ENCODE measurements at regions not wholly inside any gene's neighbourhood (a gene's known extent, or its start where the extent isn't known, plus 50 kb on each side); places are given as distances from the start of the nearest gene placed in this dataset.

GRCh38 chr13:47334173-47334572 lies 437.3 kb upstream of the HTR2A start:
- H4K20me1 ChIP-seq (ENCODE audit: low read depth, low read length) = no peaks in the 10 kb centered on the region
- H3K9me3 ChIP-seq (ENCODE audit: insufficient read depth, low read length) = no peaks in the 10 kb centered on the region
- H3K27ac ChIP-seq (ENCODE audit: low read depth, low read length) = no peak overlapping the region
- no peak overlapping the region for H3K9ac ChIP-seq (ENCODE audit: low read length)
- TF ChIP-seq CTCF (IDR thresholded peaks at IDR 0.05; ENCODE audit: insufficient read depth, low read length, poor library complexity, severe bottlenecking) = no peak
- no peak for TF ChIP-seq EZH2phosphoT487 (conservative IDR thresholded peaks at IDR 0.05; ENCODE audit: low read length)
- no peak overlapping the region for H3K4me2 ChIP-seq (ENCODE audit: low read depth, low read length, poor library complexity, severe bottlenecking)
- H3K4me3 ChIP-seq (ENCODE audit: insufficient read depth, low read length, poor library complexity, severe bottlenecking) = no peak overlapping the region
- no peaks in the 10 kb centered on the region for H3K79me2 ChIP-seq (ENCODE audit: insufficient read depth, low read length)
- no peaks in the 10 kb centered on the region for H3K27me3 ChIP-seq (ENCODE audit: low read length)
- H2AFZ ChIP-seq (ENCODE audit: low read depth, low read length, severe bottlenecking) = no peak overlapping the region
- H3F3A ChIP-seq (ENCODE audit: insufficient read depth) = no peaks in the 10 kb centered on the region
- H3K9me2 ChIP-seq (replicated peaks; ENCODE audit: insufficient read depth, low read length) = no peaks in the 10 kb centered on the region
- no peaks in the 10 kb centered on the region for H3K36me3 ChIP-seq (ENCODE audit: low read length)

GRCh38 chr13:47332149-47332548 lies 435.3 kb upstream of the HTR2A start:
- no peaks in the 10 kb centered on the region for H3K79me2 ChIP-seq (ENCODE audit: insufficient read depth, low read length)
- no peak overlapping the region for H2AFZ ChIP-seq (ENCODE audit: low read depth, low read length, severe bottlenecking)
- no peak overlapping the region for H3K9ac ChIP-seq (ENCODE audit: low read length)

GRCh38 chr13:47330031-47330430 lies 433.2 kb upstream of the HTR2A start:
- Histone ChIP-seq H3K4me2 (ENCODE audit: low read depth, low read length, poor library complexity, severe bottlenecking) (no peak overlapping the region), H3K9me2 (replicated peaks; ENCODE audit: insufficient read depth, low read length) (no peaks in the 10 kb centered on the region), H3K27me3 (ENCODE audit: low read length) (no peaks in the 10 kb centered on the region), H4K20me1 (ENCODE audit: low read depth, low read length) (no peaks in the 10 kb centered on the region), H3K4me3 (ENCODE audit: insufficient read depth, low read length, poor library complexity, severe bottlenecking) (no peak overlapping the region), H3K36me3 (ENCODE audit: low read length) (no peaks in the 10 kb centered on the region), H3K9me3 (ENCODE audit: insufficient read depth, low read length) (no peaks in the 10 kb centered on the region), H3F3A (ENCODE audit: insufficient read depth) (no peaks in the 10 kb centered on the region), H3K27ac (ENCODE audit: low read depth, low read length) (no peak overlapping the region), H3K9ac (ENCODE audit: low read length) (no peak overlapping the region), H2AFZ (ENCODE audit: low read depth, low read length, severe bottlenecking) (no peak overlapping the region), H3K79me2 (ENCODE audit: insufficient read depth, low read length) (no peaks in the 10 kb centered on the region)
- TF ChIP-seq CTCF (IDR thresholded peaks at IDR 0.05; ENCODE audit: insufficient read depth, low read length, poor library complexity, severe bottlenecking) = no peak
- no peak for TF ChIP-seq EZH2phosphoT487 (conservative IDR thresholded peaks at IDR 0.05; ENCODE audit: low read length)

More at GRCh38 chr13:47332149-47332548, 435.3 kb upstream of the HTR2A start:
- H3K27me3 ChIP-seq (ENCODE audit: low read length) = no peaks in the 10 kb centered on the region
- H3K4me3 ChIP-seq (ENCODE audit: insufficient read depth, low read length, poor library complexity, severe bottlenecking) = no peak overlapping the region
- no peak for TF ChIP-seq EZH2phosphoT487 (conservative IDR thresholded peaks at IDR 0.05; ENCODE audit: low read length)
- TF ChIP-seq CTCF (IDR thresholded peaks at IDR 0.05; ENCODE audit: insufficient read depth, low read length, poor library complexity, severe bottlenecking) = no peak
- H3F3A ChIP-seq (ENCODE audit: insufficient read depth) = no peaks in the 10 kb centered on the region
- no peaks in the 10 kb centered on the region for H4K20me1 ChIP-seq (ENCODE audit: low read depth, low read length)
- no peaks in the 10 kb centered on the region for H3K9me3 ChIP-seq (ENCODE audit: insufficient read depth, low read length)
- H3K36me3 ChIP-seq (ENCODE audit: low read length) = no peaks in the 10 kb centered on the region
- no peak overlapping the region for H3K4me2 ChIP-seq (ENCODE audit: low read depth, low read length, poor library complexity, severe bottlenecking)
- no peak overlapping the region for H3K27ac ChIP-seq (ENCODE audit: low read depth, low read length)
- H3K9me2 ChIP-seq (replicated peaks; ENCODE audit: insufficient read depth, low read length) = no peaks in the 10 kb centered on the region
